ENCODE measurements at regions not wholly inside any gene's neighbourhood (a gene's known extent, or its start where the extent isn't known, plus 50 kb on each side); places are given as distances from the start of the nearest gene placed in this dataset.

DNA sequence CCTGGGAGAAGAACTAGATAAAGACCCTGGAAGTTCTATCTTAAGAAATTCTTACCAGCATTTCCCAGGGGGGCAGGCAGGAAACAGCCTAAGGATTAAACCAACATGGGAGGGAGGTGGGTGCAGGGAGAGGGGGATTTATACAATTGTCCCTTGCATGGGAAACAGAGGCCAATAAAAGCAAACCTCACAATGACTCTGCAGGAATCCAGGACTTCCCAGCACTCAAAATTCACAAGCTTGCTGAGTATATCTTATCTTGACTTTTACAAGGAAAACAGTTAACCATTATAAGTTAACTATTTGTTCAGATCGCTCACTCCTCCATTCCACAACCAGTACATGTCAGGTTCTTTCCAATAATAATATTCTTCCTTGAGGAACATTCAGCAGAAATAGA lies 241.3 kb downstream of the MREG start (continued):
- TF ChIP-seq, protein P1, sequence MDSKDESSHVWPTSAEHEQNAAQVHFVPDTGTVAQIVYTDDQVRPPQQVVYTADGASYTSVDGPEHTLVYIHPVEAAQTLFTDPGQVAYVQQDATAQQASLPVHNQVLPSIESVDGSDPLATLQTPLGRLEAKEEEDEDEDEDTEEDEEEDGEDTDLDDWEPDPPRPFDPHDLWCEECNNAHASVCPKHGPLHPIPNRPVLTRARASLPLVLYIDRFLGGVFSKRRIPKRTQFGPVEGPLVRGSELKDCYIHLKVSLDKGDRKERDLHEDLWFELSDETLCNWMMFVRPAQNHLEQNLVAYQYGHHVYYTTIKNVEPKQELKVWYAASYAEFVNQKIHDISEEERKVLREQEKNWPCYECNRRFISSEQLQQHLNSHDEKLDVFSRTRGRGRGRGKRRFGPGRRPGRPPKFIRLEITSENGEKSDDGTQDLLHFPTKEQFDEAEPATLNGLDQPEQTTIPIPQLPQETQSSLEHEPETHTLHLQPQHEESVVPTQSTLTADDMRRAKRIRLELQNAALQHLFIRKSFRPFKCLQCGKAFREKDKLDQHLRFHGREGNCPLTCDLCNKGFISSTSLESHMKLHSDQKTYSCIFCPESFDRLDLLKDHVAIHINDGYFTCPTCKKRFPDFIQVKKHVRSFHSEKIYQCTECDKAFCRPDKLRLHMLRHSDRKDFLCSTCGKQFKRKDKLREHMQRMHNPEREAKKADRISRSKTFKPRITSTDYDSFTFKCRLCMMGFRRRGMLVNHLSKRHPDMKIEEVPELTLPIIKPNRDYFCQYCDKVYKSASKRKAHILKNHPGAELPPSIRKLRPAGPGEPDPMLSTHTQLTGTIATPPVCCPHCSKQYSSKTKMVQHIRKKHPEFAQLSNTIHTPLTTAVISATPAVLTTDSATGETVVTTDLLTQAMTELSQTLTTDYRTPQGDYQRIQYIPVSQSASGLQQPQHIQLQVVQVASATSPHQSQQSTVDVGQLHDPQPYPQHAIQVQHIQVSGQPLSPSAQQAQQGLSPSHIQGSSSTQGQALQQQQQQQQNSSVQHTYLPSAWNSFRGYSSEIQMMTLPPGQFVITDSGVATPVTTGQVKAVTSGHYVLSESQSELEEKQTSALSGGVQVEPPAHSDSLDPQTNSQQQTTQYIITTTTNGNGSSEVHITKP (CRISPR knock-in tag; IDR thresholded peaks at IDR 0.05; ENCODE audit: low read depth), result peak; percentile 81; the same call in 1 of the 2 replicates
- TF ChIP-seq NR2F6 (IDR thresholded peaks at IDR 0.05), result no peak
- no peak for TF ChIP-seq NR2F6 (CRISPR knock-in tag; IDR thresholded peaks at IDR 0.05)
- no peak for TF ChIP-seq RXRA (CRISPR knock-in tag; IDR thresholded peaks at IDR 0.05)
- TF ChIP-seq SOX13 (IDR thresholded peaks at IDR 0.05), result no peak
- 0 out of 4 replicates have a peak, but pooled peaks of 1 of the 2 experiments have one; percentile 66 for TF ChIP-seq SOX13 (CRISPR knock-in tag; conservative IDR thresholded peaks at IDR 0.05 in 1 of 2, IDR thresholded peaks at IDR 0.05 in 1 of 2)
- TF ChIP-seq ZNF33B (CRISPR knock-in tag; IDR thresholded peaks at IDR 0.05), result no peak
- peak; percentile 21; the same call in 1 of the 2 replicates for TF ChIP-seq FOSL2 (CRISPR knock-in tag; IDR thresholded peaks at IDR 0.05)
- no peak for TF ChIP-seq MTA3 (CRISPR knock-in tag; IDR thresholded peaks at IDR 0.05)
- no peak for TF ChIP-seq KMT2A (CRISPR knock-in tag; IDR thresholded peaks at IDR 0.05)
- TF ChIP-seq KLF16 (CRISPR knock-in tag; IDR thresholded peaks at IDR 0.05), result no peak
- TF ChIP-seq EP300 (IDR thresholded peaks at IDR 0.05; ENCODE audit: low read depth in 2 of 2, low read length in 2 of 2), result peak in 1 of 2 experiments; percentile 54; a peak in 1 of 4 replicates
- TF ChIP-seq EP300 (CRISPR knock-in tag; IDR thresholded peaks at IDR 0.05; ENCODE audit: borderline replicate concordance), result peak; percentile 72
- no peak for TF ChIP-seq TCF7 (IDR thresholded peaks at IDR 0.05; ENCODE audit: low read depth)
- TF ChIP-seq, protein P2, sequence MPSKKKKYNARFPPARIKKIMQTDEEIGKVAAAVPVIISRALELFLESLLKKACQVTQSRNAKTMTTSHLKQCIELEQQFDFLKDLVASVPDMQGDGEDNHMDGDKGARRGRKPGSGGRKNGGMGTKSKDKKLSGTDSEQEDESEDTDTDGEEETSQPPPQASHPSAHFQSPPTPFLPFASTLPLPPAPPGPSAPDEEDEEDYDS (CRISPR knock-in tag; IDR thresholded peaks at IDR 0.05), result no peak
- peak; percentile 52; the same call in 1 of the 2 replicates for TF ChIP-seq ZNF652 (CRISPR knock-in tag; IDR thresholded peaks at IDR 0.05; ENCODE audit: borderline replicate concordance, low read depth)
- TF ChIP-seq ZNF768 (CRISPR knock-in tag; IDR thresholded peaks at IDR 0.05), result no peak
- TF ChIP-seq EHMT2 (IDR thresholded peaks at IDR 0.05; ENCODE audit: borderline replicate concordance, low read depth, low read length), result no peak
- no peak for TF ChIP-seq ZC3H13 (CRISPR knock-in tag; IDR thresholded peaks at IDR 0.05)

Data from HepG2 (cell line).